NCI-H510A treated with DMSO at 0.1 percent for 48 hours (cell line): ENCODE measurements at regions not wholly inside any gene's neighbourhood (a gene's known extent, or its start where the extent isn't known, plus 50 kb on each side); places are given as distances from the start of the nearest gene placed in this dataset.

Experiments used
- DNase-seq: peaks from one replicate; lab custom pipeline; 2025; lab: John Stamatoyannopoulos, UW

DNA sequence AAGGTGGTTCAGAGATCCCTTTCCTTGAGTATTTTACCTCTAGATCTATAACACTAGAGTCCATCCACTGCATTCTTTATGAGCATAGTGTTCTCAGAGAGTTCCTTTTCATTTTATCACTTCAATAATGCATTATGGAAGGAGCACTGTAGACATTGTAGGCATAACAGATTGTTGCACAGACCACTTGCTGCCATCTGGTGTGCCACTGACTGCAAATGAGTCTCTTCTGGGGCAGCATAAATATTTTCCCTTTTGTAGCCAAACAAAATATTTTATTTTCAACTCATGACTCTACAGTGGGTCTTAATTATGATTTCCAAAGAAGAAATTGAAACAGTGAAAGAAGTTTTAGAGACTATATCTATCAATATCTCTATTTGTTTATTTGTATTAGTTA is 290.4 kb downstream of the OLFM3 start:
- no peak for DNase-seq

DNA sequence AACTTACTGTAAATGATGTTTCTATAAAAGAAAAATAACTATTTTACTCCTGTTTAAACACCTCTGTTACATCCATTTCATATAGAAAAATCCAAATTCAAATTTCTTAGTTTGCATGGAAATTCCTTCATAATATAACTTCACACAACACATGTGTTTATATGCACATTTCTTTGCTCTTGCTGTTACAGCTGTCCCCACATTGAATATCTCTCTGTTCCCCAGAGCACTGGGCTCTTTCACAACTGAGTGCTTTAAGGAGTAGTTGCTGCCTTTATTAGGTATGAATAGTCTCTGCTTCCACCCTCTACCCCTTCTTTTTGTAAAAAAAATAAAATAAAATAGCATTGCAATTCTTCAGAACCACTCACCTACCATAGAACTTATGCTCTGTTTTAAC is 287.0 kb downstream of the OLFM3 start:
- no peak for DNase-seq

DNA sequence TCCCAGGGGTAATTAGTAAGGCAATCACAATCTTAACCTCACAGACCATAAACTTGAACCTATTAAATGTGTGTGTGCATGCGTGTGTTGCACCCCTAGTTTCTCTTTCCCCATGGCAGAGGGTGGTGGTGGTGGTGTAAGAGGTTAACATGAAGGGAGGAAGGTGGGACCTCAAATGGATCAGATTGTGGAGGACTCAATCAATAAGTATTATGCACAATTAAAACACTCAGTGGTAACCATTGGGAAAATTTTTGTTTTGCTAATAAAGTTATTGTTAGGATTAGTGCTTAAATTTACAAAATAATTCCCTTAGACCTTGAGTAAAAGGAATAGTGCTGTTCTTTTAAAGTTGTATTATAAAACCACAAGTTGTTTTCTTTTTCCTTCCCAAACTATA is 283.0 kb downstream of the OLFM3 start:
- DNase-seq = no peak

DNA sequence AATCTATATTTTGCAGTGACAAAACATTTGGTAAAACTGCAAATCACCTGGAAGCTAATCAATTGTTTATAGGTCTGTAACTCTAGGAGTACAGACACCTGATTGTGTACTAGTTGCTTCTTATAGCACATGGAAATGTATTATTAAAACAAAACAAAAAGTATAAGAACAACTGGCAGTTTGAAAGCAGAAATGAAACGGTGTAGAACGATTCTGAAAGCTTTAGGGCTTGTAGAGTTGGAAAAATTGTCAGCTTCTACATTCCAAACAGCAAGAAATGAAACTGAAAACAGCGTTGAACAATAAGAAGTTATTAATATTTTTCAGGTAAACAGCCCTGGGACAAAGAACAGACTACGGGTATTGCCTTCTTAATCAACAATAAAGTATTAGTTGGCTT is 273.3 kb downstream of the OLFM3 start:
- DNase-seq = no peak

DNA sequence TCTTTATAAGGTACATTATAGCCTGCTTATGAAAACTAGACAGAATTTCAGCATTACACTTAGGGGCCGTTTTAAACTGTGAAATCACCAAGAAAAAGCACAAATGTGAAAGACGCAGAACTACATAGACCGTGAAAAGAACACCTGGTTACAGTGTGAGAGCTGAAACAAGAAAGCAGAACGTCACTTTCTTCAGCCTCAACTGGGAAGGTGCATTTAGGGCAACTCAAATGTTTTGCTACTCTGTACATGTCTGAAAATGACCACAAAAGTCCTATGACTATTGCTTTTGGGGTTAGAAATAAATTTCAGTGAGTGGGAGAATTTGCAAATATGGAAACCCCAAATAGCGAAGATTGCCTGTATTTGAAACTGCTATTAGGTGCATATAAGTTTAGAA is 268.7 kb downstream of the OLFM3 start:
- no peak for DNase-seq

DNA sequence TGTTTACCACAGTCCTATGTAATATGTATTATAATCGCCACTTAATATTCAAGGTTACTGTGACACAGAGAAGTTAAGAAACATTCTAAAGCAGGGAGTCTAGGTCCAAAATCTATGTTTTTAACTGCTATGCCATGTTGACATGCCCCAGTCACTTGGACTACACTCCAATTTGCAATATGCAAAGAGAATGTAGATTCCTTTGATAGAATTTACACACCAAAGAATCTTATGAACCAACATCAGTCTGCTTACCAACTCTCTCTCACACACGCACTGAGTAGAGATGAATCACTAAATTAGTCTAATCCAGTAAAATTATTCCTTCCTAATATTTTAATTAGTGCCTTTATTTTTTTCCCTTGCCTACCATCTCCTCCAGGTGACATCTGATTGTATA is 266.2 kb downstream of the OLFM3 start:
- DNase-seq = no peak

DNA sequence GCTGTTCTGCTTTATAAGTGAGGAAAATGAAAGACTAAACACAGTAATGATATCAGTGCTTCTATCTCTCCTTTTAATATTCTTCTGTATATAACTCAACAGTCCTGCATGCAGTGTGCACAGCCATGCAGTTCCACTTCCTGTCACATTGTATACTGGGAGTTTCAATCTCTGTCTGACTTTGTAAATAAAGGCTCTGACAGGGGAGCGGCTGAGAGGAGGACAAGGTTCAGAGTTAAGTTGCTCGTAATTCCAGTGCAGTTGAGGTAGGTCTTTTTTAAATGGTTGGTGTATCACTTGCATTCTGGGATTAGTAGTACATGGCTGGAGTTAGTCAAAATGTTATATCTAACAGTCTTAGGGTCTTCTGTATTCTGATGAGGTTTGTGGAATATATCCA is 264.5 kb downstream of the OLFM3 start:
- DNase-seq = no peak

DNA sequence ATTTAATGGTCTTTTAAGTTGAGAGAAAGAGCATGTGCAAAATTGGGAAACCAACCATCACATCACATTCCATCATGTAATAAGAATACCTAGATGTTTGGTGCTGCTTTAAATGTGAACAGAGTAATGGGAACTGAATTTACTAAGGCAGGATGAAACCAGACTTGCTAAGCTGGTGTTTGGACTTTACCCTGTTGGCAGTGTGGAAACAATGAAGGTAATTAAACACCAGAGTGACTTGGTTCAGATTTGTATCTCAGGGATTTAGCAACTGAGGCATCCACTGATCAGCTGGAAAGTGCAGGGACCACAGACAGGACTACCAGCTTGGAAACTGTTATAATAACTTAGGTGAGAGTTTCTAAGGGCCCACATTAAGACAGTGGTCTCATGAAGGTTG is 263.4 kb downstream of the OLFM3 start:
- no peak for DNase-seq

DNA sequence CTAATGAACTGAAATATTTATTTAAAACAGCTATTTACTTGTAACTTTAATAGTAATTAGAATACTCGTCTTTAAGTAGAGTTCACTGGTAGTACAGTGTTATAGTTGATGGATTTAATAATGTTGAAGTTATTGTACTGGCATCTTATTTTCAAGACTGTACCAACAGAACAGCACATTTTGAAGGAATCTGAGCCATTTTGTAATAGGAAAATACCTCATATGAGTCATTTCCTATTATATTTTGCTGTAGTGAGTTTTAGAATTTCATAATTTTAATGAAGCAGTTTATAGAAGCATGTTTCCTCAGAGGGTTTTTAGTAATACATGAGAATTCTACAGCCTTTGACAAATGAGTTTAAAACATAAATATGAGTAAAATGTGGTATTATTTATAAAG is 258.3 kb downstream of the OLFM3 start:
- no peak for DNase-seq

DNA sequence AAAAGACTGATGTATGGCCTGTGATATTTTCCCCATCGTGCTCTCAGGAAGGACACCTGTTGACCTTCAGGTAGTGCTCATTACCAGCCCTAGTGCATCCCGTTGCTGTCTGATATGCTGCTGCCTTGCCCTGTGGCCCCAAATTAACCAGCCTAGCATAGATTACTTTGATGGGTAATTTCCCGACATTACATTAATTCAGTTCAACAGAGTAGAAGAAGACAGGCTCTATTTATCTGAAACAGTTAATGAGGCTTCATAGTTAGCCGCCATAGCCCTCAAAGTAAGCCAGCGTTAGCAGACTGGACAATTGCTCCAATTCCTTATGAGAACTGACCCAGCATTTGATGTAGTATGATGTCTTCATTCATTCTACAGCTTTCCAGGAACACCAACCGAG is 257.6 kb downstream of the OLFM3 start:
- no peak for DNase-seq

DNA sequence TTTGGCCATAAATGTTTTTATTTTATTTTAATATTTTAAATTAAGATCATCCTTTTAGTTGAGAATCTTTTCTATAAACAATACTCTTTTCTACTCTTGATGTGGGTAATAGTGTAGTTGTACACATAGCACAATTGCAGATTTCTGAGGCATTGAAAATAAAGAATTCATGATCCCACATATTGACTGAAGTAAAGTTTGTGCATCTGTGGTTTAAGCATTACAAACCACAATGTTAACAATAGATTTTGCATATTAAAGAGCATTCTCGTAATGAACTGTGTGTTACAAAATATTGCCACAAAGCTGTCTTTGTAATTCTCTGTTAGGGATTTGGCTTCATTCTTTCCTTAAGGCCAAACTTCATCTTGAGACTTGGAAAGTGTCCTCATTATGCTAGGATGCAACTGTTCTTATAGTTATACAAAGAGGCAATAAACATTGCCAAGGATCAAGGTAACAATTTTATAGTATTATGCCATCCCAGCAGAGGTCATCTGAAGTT is 256.8 kb downstream of the OLFM3 start:
- no peak for DNase-seq

DNA sequence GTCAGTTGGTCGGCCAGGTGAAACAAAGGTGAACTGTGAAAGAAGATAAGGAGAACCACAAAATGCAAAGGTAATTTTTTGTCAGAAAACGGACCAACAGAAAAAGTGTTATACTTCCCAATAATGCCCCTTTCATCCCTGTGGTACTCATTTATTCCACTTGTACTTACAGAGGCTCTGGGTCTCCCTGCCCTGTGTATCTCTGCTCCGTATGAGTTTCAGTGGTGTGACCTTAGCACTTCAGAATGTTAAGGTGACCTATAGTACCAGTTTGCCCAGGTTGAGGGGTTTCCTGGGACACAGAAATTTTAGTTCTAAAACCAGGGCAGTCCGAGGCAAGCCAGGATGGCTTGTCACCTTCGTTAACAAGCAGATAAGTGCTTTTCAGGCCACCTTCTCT is 254.8 kb downstream of the OLFM3 start:
- no peak for DNase-seq

DNA sequence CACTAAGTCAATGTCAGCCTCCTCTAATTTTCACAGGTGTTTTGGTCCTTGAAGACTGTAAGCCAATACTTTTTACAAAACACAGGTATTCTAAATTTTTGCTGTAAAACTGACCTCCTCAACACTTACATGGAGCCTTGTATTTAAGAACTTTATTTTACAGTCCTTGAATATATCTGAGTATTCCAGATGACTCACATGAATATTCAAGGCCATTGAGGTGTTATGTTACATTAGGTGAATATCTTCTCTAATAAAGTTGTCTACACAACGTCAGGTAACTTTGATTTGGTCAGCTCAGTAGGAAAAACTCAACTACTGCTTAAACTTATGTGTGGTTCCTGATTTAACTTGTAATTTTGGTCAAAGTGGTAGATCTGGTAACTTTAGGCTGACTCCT is 254.2 kb downstream of the OLFM3 start:
- no peak for DNase-seq

DNA sequence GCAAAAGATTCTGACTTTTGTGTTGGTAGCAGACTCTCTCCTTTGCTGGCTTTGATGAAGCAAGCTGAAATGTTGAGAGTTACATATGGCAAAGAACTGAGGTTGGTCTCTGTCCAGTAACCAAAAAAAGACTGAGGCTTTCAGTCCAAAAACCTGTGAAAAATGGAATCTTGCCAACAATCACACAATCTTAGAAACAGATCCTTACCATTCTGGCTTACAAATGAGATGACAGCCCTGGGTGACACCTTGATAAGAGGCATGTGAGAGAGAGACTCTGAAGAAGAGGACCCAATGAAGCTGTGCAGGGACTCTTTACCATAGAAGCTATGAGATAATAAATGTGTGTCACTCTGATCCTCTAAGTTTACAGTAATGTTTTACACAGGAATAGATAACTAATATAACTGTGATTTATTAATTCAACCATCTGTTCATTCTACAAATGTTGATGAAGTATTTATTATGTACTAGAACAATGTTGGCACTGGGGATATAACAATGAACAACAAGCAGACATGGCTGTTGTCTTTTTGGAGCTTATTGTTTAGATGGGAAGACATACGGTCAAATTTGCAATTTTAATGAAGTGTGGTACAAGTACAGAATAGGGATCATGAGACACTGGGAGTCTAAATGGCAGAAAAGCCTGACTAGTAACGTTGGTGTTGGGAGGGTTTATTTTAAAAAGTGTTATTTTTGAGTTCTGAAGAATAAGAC is 251.0 kb downstream of the OLFM3 start:
- no peak for DNase-seq

DNA sequence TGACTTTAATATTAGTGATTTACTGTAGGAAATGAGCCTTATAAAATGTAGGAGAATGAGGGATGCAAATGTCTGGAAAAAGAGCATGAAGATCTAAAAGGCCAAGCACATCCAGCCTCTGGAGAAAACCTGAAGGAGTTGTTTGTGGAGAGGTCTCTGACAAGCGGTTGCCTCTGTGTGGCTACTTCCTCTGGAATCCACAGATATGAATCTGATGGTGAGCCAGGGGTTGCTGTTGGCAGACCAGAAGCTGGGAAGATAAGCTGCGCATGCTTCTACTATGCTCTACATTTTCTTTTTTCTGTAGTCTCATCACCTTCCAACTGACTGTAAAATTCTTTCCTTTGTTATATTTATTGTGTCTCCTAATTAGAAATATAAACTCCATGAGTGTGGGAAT is 248.6 kb downstream of the OLFM3 start:
- DNase-seq = no peak
